OCI-LY1 (cell line): ENCODE measurements at regions not wholly inside any gene's neighbourhood (a gene's known extent, or its start where the extent isn't known, plus 50 kb on each side); places are given as distances from the start of the nearest gene placed in this dataset.

Experiments
- CTCF ChIP-seq: fragments of 200-600 bp; sonication (generic), shearing (Covaris generic); IDR thresholded peaks from 2 replicates; pipeline ENCODE4 v1.5.1; 2017; ENCODE audit warnings: mild to moderate bottlenecking, antibody characterized with exemption, low read length, moderate library complexity, mixed read lengths
- EZH2 ChIP-seq: fragments of 200-600 bp; sonication (generic), shearing (Covaris generic); IDR thresholded peaks from 2 replicates; pipeline ENCODE4 v1.8.0; 2017; ENCODE audit warnings: borderline replicate concordance, mixed run types, mild to moderate bottlenecking, antibody characterized with exemption, low read length, moderate library complexity, mixed read lengths

GRCh38 chr15:25189551-25189950, 234.8 kb downstream of the SNRPN start:
- no peak for TF ChIP-seq CTCF
- TF ChIP-seq EZH2: no peak
